ENCODE measurements at regions not wholly inside any gene's neighbourhood (a gene's known extent, or its start where the extent isn't known, plus 50 kb on each side); places are given as distances from the start of the nearest gene placed in this dataset.

DNA sequence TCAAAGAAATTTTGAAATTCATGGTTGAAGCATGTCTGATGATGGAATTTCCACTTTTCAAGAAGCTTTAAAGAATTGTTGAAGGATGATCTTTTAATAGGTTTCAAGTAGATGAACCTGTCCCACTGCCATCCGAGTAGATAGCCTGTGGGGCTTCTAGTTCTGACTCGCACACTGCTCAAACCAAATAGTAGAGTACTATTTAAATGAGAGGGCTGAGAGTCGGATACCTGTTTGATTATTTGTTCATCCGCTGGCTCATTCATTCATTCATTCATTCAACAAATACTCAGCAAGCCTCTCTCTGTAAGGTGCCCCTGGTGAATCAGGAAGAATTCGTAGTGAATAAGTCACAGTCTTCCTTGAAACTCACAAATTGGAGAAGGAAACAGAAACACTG, 108.2 kb upstream of the IRX5 start:
- no peak for DNase-seq
- ATAC-seq (ENCODE audit: low read depth in 2 of 2), result no peak

DNA sequence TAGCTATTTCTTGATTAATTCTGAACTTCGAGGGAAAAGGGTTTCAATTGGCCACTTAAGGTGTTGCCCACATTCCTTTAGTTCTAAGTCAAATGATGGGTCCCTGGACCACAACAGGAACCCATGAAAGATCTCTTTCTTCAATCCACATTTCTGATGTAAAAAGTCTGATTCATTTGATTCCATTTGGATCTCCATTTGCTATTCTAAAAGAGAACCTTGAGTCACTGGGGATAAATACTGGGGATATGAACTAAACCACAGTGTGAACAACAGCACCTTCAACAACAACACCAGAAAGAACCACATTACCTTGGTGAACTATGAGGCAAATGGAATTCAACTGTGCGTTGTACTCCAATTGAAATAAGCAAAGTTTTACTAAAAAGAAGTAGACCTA, 108.9 kb upstream of the IRX5 start:
- H3K4me3 Mint-ChIP-seq, result no peak overlapping the region
- ATAC-seq (ENCODE audit: low read depth in 2 of 2), result no peak
- H3K36me3 ChIP-seq (ENCODE audit: control insufficient read depth, insufficient read depth, low read length), result no peaks in the 10 kb centered on the region
- H3K27ac ChIP-seq (ENCODE audit: insufficient read depth, low read length, poor library complexity, severe bottlenecking), result no peak overlapping the region
- peaks cover 9% of the 10 kb centered on the region for H3K27me3 Mint-ChIP-seq
- no peak overlapping the region for H3K4me3 ChIP-seq (ENCODE audit: low read depth, low read length)
- no peaks in the 10 kb centered on the region for H3K4me1 ChIP-seq (ENCODE audit: control insufficient read depth, insufficient read depth, low read length, poor library complexity, severe bottlenecking)
- no peaks in the 10 kb centered on the region for H3K36me3 Mint-ChIP-seq
- H3K9me3 ChIP-seq (ENCODE audit: control insufficient read depth in 2 of 2, low read length in 2 of 2), result no peaks in the 10 kb centered on the region
- peaks cover 0 to 4% (median 2%) of the 10 kb centered on the region in 7 donors for H3K9me3 Mint-ChIP-seq
- no peaks in the 10 kb centered on the region for H3K27me3 ChIP-seq (ENCODE audit: control insufficient read depth, insufficient read depth, low read length)
- DNase-seq, result no peak
- H3K27ac Mint-ChIP-seq, result no peak overlapping the region
- no peaks in the 10 kb centered on the region for H3K4me1 Mint-ChIP-seq

More for the DNA sequence above, 108.2 kb upstream of the IRX5 start:
- H3K4me3 ChIP-seq (ENCODE audit: low read depth, low read length), result no peak overlapping the region
- H3K27me3 ChIP-seq (ENCODE audit: control insufficient read depth, insufficient read depth, low read length), result no peaks in the 10 kb centered on the region
- Mint-ChIP-seq H3K36me3 (no peaks in the 10 kb centered on the region), H3K27ac (no peak overlapping the region), H3K4me1 (no peaks in the 10 kb centered on the region), H3K4me3 (no peak overlapping the region), H3K9me3 (peaks cover 0 to 5% (median 2%) of the 10 kb centered on the region in 7 donors), H3K27me3 (peaks cover 9% of the 10 kb centered on the region)
- no peaks in the 10 kb centered on the region for H3K36me3 ChIP-seq (ENCODE audit: control insufficient read depth, insufficient read depth, low read length)
- H3K9me3 ChIP-seq (ENCODE audit: control insufficient read depth in 2 of 2, low read length in 2 of 2), result no peaks in the 10 kb centered on the region
- H3K4me1 ChIP-seq (ENCODE audit: control insufficient read depth, insufficient read depth, low read length, poor library complexity, severe bottlenecking), result no peaks in the 10 kb centered on the region
- H3K27ac ChIP-seq (ENCODE audit: insufficient read depth, low read length, poor library complexity, severe bottlenecking), result no peak overlapping the region

DNA sequence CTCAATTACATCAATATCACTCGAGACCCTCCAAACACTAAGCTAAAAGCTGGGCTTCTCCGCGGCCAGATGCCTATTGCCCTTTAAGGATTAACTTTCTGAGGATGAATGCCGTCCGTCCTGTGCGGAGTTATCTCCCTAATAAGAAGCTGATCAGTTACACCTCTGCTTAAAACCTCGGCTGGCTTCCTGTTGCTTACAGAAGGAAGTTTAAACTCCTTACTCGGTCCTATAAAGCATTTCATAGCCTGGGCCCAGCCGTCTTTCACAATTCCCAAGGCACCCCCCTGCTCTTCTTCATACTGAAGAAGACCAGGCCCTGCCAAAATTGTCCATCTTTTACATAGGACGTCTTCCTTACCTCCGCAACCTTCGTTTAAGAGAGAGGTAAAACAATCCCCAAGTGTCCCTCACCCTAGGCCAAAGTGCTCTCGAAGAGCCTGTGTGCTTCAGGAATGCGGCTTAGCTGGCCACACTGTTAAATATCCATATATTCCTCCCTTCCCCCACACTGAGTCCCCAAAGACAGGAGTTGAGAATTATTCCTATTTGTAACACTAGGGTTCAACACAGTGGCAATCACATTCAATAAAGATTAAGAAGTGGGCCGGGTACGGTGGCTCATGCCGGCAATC, 112.6 kb upstream of the IRX5 start:
- no peaks in the 10 kb centered on the region for H3K9me3 ChIP-seq (ENCODE audit: control insufficient read depth in 2 of 2, low read length in 2 of 2)
- ATAC-seq (ENCODE audit: low read depth in 2 of 2), result no peak
- H3K36me3 Mint-ChIP-seq, result no peaks in the 10 kb centered on the region

DNA sequence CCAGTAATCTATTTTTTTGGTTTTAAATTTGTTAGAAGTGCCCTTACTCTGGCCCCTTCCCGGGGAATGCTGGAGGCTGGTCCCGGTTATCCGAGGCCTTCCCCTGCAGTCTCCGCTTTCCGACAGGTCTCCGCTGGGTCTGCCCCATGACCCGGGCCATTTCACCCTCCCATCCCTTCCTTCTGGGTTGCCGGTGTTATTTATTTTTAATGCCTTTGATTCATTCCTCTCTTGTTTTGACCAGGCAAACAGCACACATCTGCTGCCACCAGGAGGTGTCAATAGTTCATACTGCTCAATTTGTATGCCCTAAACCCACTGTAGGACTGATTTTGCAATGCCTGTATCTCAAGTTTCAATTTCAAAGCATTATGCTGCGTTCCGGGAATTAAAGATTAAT, 113.2 kb upstream of the IRX5 start:
- Histone ChIP-seq H3K9me3 (ENCODE audit: control insufficient read depth in 2 of 2, low read length in 2 of 2) (no peaks in the 10 kb centered on the region), H3K4me3 (ENCODE audit: low read depth, low read length) (no peak overlapping the region), H3K27ac (ENCODE audit: insufficient read depth, low read length, poor library complexity, severe bottlenecking) (no peak overlapping the region), H3K27me3 (ENCODE audit: control insufficient read depth, insufficient read depth, low read length) (no peaks in the 10 kb centered on the region), H3K36me3 (ENCODE audit: control insufficient read depth, insufficient read depth, low read length) (no peaks in the 10 kb centered on the region), H3K4me1 (ENCODE audit: control insufficient read depth, insufficient read depth, low read length, poor library complexity, severe bottlenecking) (no peaks in the 10 kb centered on the region)
- peaks cover 0 to 4% (median 1%) of the 10 kb centered on the region in 7 donors for H3K9me3 Mint-ChIP-seq
- H3K36me3 Mint-ChIP-seq, result no peaks in the 10 kb centered on the region
- no peak overlapping the region for H3K4me3 Mint-ChIP-seq
- ATAC-seq (ENCODE audit: low read depth in 2 of 2) (no peak), DNase-seq (no peak)
- H3K27ac Mint-ChIP-seq, result peak overlapping the region in 1 of 3 donors; percentile 52
- no peaks in the 10 kb centered on the region for H3K4me1 Mint-ChIP-seq
- peaks cover 8% of the 10 kb centered on the region for H3K27me3 Mint-ChIP-seq

More for the DNA sequence above, 112.6 kb upstream of the IRX5 start:
- Mint-ChIP-seq H3K27me3 (peaks cover 4% of the 10 kb centered on the region), H3K4me1 (no peaks in the 10 kb centered on the region), H3K4me3 (no peak overlapping the region), H3K27ac (no peak overlapping the region), H3K9me3 (peaks cover 0 to 4% (median 1%) of the 10 kb centered on the region in 7 donors)
- H3K27me3 ChIP-seq (ENCODE audit: control insufficient read depth, insufficient read depth, low read length), result no peaks in the 10 kb centered on the region
- no peaks in the 10 kb centered on the region for H3K4me1 ChIP-seq (ENCODE audit: control insufficient read depth, insufficient read depth, low read length, poor library complexity, severe bottlenecking)
- H3K36me3 ChIP-seq (ENCODE audit: control insufficient read depth, insufficient read depth, low read length), result no peaks in the 10 kb centered on the region
- no peak for DNase-seq
- no peak overlapping the region for H3K27ac ChIP-seq (ENCODE audit: insufficient read depth, low read length, poor library complexity, severe bottlenecking)
- H3K4me3 ChIP-seq (ENCODE audit: low read depth, low read length), result no peak overlapping the region

DNA sequence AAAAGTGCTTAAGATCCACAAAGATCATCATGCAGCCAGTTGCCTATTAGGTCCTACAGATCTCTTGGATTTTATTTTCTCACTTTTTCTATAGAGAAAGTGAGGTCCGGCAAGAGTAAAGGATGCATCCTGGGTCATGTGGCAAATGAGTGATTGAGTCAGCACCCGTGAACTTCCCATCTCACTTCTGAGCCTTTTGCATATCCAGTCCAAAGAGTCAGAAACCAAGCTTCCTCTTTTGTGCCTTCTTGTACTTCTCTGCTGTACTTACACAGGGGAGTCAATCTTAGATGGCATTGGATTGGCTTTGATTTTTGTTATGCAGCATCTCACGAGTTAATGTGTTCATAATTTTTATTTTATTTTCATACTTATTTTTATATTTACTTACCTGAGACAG, 114.2 kb upstream of the IRX5 start:
- Histone ChIP-seq H3K36me3 (ENCODE audit: control insufficient read depth, insufficient read depth, low read length) (no peaks in the 10 kb centered on the region), H3K4me3 (ENCODE audit: low read depth, low read length) (no peak overlapping the region), H3K9me3 (ENCODE audit: control insufficient read depth in 2 of 2, low read length in 2 of 2) (no peaks in the 10 kb centered on the region), H3K27ac (ENCODE audit: insufficient read depth, low read length, poor library complexity, severe bottlenecking) (no peak overlapping the region), H3K27me3 (ENCODE audit: control insufficient read depth, insufficient read depth, low read length) (no peaks in the 10 kb centered on the region), H3K4me1 (ENCODE audit: control insufficient read depth, insufficient read depth, low read length, poor library complexity, severe bottlenecking) (no peaks in the 10 kb centered on the region)
- Mint-ChIP-seq H3K4me3 (no peak overlapping the region), H3K9me3 (peaks cover 0 to 4% (median 1%) of the 10 kb centered on the region in 7 donors), H3K27me3 (peaks cover 8% of the 10 kb centered on the region), H3K36me3 (no peaks in the 10 kb centered on the region), H3K27ac (no peak overlapping the region), H3K4me1 (no peaks in the 10 kb centered on the region)
- DNase-seq (no peak), ATAC-seq (ENCODE audit: low read depth in 2 of 2) (no peak)

DNA sequence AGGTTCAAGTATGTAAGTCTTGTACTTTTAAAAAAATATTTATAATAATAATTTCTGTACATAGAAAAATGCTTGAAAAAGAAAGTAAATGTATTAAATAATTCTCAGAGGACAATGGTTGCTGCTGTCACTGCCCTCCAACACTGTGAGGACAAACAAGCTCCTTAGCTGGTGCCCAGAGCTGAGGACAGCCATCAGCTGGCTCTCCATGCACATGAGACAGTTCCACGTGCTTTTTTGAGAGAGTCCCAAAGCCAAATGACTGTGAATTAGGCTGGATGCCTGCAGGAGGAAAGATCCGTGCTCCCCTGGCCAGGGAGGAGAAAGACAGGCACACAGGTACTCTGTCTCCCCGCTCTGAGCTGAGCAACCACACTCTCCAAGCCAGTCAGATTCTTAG, 115.5 kb upstream of the IRX5 start:
- H3K27ac Mint-ChIP-seq, result no peak overlapping the region
- H3K4me3 Mint-ChIP-seq, result no peak overlapping the region
- no peaks in the 10 kb centered on the region for H3K36me3 Mint-ChIP-seq

DNA sequence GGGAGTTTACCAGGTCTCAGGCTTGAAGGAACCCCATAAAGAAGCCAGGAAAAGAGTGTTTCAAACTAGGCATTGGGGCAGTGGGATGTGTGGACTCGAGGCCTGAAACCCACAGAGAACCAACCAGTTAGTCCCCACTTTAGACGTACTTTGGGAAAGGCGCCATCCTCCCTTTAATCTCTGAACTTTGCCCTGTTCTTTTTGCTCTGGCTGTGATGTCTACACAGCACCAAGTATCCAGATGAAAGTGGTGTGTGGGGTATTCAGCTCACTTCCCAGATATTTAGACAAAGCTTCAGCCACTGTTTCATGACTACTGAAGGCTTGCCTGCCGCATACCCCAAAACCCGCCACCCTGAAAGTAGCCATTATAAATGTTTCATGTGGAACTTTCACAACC, 116.9 kb upstream of the IRX5 start:
- H3K4me3 ChIP-seq (ENCODE audit: low read depth, low read length), result no peak overlapping the region
- H3K4me3 Mint-ChIP-seq, result no peak overlapping the region
- ATAC-seq (ENCODE audit: low read depth in 2 of 2), result no peak
- no peaks in the 10 kb centered on the region for H3K9me3 ChIP-seq (ENCODE audit: control insufficient read depth in 2 of 2, low read length in 2 of 2)
- peaks cover 8% of the 10 kb centered on the region for H3K27me3 Mint-ChIP-seq
- no peaks in the 10 kb centered on the region for H3K27me3 ChIP-seq (ENCODE audit: control insufficient read depth, insufficient read depth, low read length)
- no peak overlapping the region for H3K27ac ChIP-seq (ENCODE audit: insufficient read depth, low read length, poor library complexity, severe bottlenecking)
- H3K9me3 Mint-ChIP-seq, result peaks cover 0 to 1% (median 0%) of the 10 kb centered on the region in 7 donors
- no peaks in the 10 kb centered on the region for H3K36me3 Mint-ChIP-seq
- no peak for DNase-seq
- no peaks in the 10 kb centered on the region for H3K4me1 ChIP-seq (ENCODE audit: control insufficient read depth, insufficient read depth, low read length, poor library complexity, severe bottlenecking)
- H3K4me1 Mint-ChIP-seq, result no peaks in the 10 kb centered on the region
- no peaks in the 10 kb centered on the region for H3K36me3 ChIP-seq (ENCODE audit: control insufficient read depth, insufficient read depth, low read length)
- no peak overlapping the region for H3K27ac Mint-ChIP-seq

More for the DNA sequence above, 115.5 kb upstream of the IRX5 start:
- DNase-seq (no peak), ATAC-seq (ENCODE audit: low read depth in 2 of 2) (no peak)
- Mint-ChIP-seq H3K9me3 (peaks cover 0 to 4% (median 1%) of the 10 kb centered on the region in 7 donors), H3K4me1 (no peaks in the 10 kb centered on the region), H3K27me3 (peaks cover 8% of the 10 kb centered on the region)
- no peaks in the 10 kb centered on the region for H3K36me3 ChIP-seq (ENCODE audit: control insufficient read depth, insufficient read depth, low read length)
- H3K27me3 ChIP-seq (ENCODE audit: control insufficient read depth, insufficient read depth, low read length), result no peaks in the 10 kb centered on the region
- no peaks in the 10 kb centered on the region for H3K9me3 ChIP-seq (ENCODE audit: control insufficient read depth in 2 of 2, low read length in 2 of 2)
- H3K27ac ChIP-seq (ENCODE audit: insufficient read depth, low read length, poor library complexity, severe bottlenecking), result no peak overlapping the region
- no peak overlapping the region for H3K4me3 ChIP-seq (ENCODE audit: low read depth, low read length)
- H3K4me1 ChIP-seq (ENCODE audit: control insufficient read depth, insufficient read depth, low read length, poor library complexity, severe bottlenecking), result no peaks in the 10 kb centered on the region

DNA sequence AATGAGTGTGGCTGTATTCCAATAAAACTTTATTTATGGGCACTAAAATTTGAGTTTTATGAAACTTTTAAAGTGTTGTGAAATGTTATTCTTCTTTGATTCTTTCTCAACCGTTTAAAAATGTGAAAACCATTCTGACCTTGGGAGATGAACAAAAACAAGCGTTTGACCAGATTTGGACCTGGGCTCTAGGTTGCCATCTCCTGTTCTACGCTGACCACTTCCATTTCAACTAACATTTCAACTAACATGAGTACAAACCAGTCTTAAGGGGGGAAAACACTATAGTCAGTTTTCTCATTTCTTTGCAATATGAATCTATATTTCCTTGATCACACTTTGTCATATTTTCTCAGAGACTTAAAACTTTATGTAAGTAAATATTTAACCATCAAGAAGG, 118.4 kb upstream of the IRX5 start:
- Histone ChIP-seq H3K27ac (ENCODE audit: insufficient read depth, low read length, poor library complexity, severe bottlenecking) (no peak overlapping the region), H3K4me3 (ENCODE audit: low read depth, low read length) (no peak overlapping the region), H3K9me3 (ENCODE audit: control insufficient read depth in 2 of 2, low read length in 2 of 2) (no peaks in the 10 kb centered on the region), H3K4me1 (ENCODE audit: control insufficient read depth, insufficient read depth, low read length, poor library complexity, severe bottlenecking) (no peaks in the 10 kb centered on the region), H3K27me3 (ENCODE audit: control insufficient read depth, insufficient read depth, low read length) (no peaks in the 10 kb centered on the region), H3K36me3 (ENCODE audit: control insufficient read depth, insufficient read depth, low read length) (no peaks in the 10 kb centered on the region)
- Mint-ChIP-seq H3K27ac (no peak overlapping the region), H3K27me3 (peaks cover 5% of the 10 kb centered on the region), H3K4me1 (no peaks in the 10 kb centered on the region), H3K4me3 (no peak overlapping the region), H3K9me3 (peaks cover 0 to 1% (median 0%) of the 10 kb centered on the region in 7 donors), H3K36me3 (no peaks in the 10 kb centered on the region)
- no peak for ATAC-seq (ENCODE audit: low read depth in 2 of 2)
- no peak for DNase-seq

Data from CD4-positive, CD25-positive, alpha-beta regulatory T cell (primary cell).